IPS-NIHi7 (cell line): ENCODE measurements at regions not wholly inside any gene's neighbourhood (a gene's known extent, or its start where the extent isn't known, plus 50 kb on each side); places are given as distances from the start of the nearest gene placed in this dataset.

Experiments
- DNase-seq: peaks from one replicate; pipeline ENCODE4 v3.0.0; 2012; ENCODE audit warnings: mixed read lengths; ENCODE audit errors: extremely low spot score

GRCh38 chr3:135740211-135740610 lies 225.3 kb upstream of the PPP2R3A start:
- no peak for DNase-seq

GRCh38 chr3:135740751-135741150 lies 224.8 kb upstream of the PPP2R3A start:
- DNase-seq: no peak

- DNase-seq: no peak
Measured at GRCh38 chr3:135751991-135752390, 213.5 kb upstream of the PPP2R3A start.

GRCh38 chr3:135752851-135753250 lies 212.7 kb upstream of the PPP2R3A start:
- DNase-seq: peak; percentile 57

- DNase-seq: no peak
Measured at GRCh38 chr3:135753506-135753905, 212.0 kb upstream of the PPP2R3A start.

GRCh38 chr3:135755330-135756105 lies 210.0 kb upstream of the PPP2R3A start:
- no peak for DNase-seq

GRCh38 chr3:135756106-135756668 lies 209.3 kb upstream of the PPP2R3A start:
- no peak for DNase-seq

- no peak for DNase-seq
Measured at GRCh38 chr3:135757421-135757820, 208.1 kb upstream of the PPP2R3A start.

- DNase-seq: no peak
Measured at GRCh38 chr3:135758961-135759360, 206.6 kb upstream of the PPP2R3A start.

GRCh38 chr3:135759651-135760050 lies 205.9 kb upstream of the PPP2R3A start:
- no peak for DNase-seq

GRCh38 chr3:135760581-135760980 lies 204.9 kb upstream of the PPP2R3A start:
- DNase-seq: no peak

GRCh38 chr3:135762188-135762856 lies 203.2 kb upstream of the PPP2R3A start:
- peak; percentile 71 for DNase-seq

- DNase-seq: no peak
Measured at GRCh38 chr3:135766115-135766514, 199.4 kb upstream of the PPP2R3A start.

GRCh38 chr3:135771760-135772159 lies 193.8 kb upstream of the PPP2R3A start:
- DNase-seq: no peak

- no peak for DNase-seq
Measured at GRCh38 chr3:135779024-135779423, 186.5 kb upstream of the PPP2R3A start.

- no peak for DNase-seq
Measured at GRCh38 chr3:135779590-135780235, 185.8 kb upstream of the PPP2R3A start.

- DNase-seq: no peak
Measured at GRCh38 chr3:135781026-135781815, 184.3 kb upstream of the PPP2R3A start.

- no peak for DNase-seq
Measured at GRCh38 chr3:135784557-135784956, 181.0 kb upstream of the PPP2R3A start.

- no peak for DNase-seq
Measured at GRCh38 chr3:135788146-135788545, 177.4 kb upstream of the PPP2R3A start.

GRCh38 chr3:135788978-135789377 lies 176.6 kb upstream of the PPP2R3A start:
- no peak for DNase-seq

GRCh38 chr3:135792174-135792573 lies 173.4 kb upstream of the PPP2R3A start:
- DNase-seq: peak; percentile 35
